Vagina (tissue), 2 donors: ENCODE measurements at regions not wholly inside any gene's neighbourhood (a gene's known extent, or its start where the extent isn't known, plus 50 kb on each side); places are given as distances from the start of the nearest gene placed in this dataset.

Experiments used
- DNase-seq, 2 donors: peaks; one replicate each; pipeline ENCODE4 v3.0.0-alpha.2; 2017; ENCODE audit errors: extremely low spot score in 2 of 2
- H3K27ac ChIP-seq: fragments of 200-600 bp; sonication (generic); one replicate; pipeline ENCODE4 v1.5.1; 2019
- H3K27me3 ChIP-seq: fragments of 200-600 bp; sonication (generic); one replicate; pipeline ENCODE4 v1.5.1; 2019
- H3K36me3 ChIP-seq, 2 donors: fragments of 200-600 bp; sonication (generic); one replicate each; pipeline ENCODE4 v1.5.1; 2017 to 2019
- H3K4me1 ChIP-seq: fragments of 200-600 bp; sonication (generic); one replicate; pipeline ENCODE4 v1.5.1; 2019
- H3K4me3 ChIP-seq, 2 donors: fragments of 200-600 bp; sonication (generic); 1 replicate in 1 of 2; 2 replicates in 1 of 2; pipeline ENCODE4 v1.5.1; 2016 to 2019
- H3K9me3 ChIP-seq: fragments of 200-600 bp; sonication (generic); one replicate; pipeline ENCODE4 v1.5.1; 2019
- CTCF ChIP-seq, 3 experiments: fragments of 450-650 bp in 2 of 3; fragments of 200-600 bp in 1 of 3; sonication (generic) in 1 of 3; IDR thresholded peaks; one replicate each; pipeline ENCODE4 v1.5.1; 2017 to 2019; ENCODE audit warnings: antibody characterized with exemption in 3 of 3, mild to moderate bottlenecking in 2 of 3, moderate library complexity in 2 of 3
- POLR2A ChIP-seq, 2 donors: fragments of 450-650 bp; IDR thresholded peaks; one replicate each; pipeline ENCODE4 v1.6.1; 2017; ENCODE audit warnings: antibody characterized with exemption in 2 of 2, mild to moderate bottlenecking in 2 of 2, moderate library complexity in 2 of 2
- POLR2AphosphoS5 ChIP-seq, 2 donors: sonication (generic); formaldehyde crosslinking; IDR thresholded peaks; one replicate each; pipeline ENCODE4 v1.9.0; 2017; ENCODE audit warnings: antibody characterized with exemption in 2 of 2, mild to moderate bottlenecking in 2 of 2, low read depth in 1 of 2; ENCODE audit not compliant: insufficient read depth in 1 of 2
- intact Hi-C: fragments of 100-400 bp; cut with DNase I; formaldehyde crosslinking; loops from one replicate; pipeline ENCODE4 v1.15.1; 2023

GRCh38 chr3:164890061-164890460 lies 188.2 kb downstream of the SI start:
- TF ChIP-seq POLR2AphosphoS5 (IDR thresholded peaks at IDR 0.05; ENCODE audit: insufficient read depth in 1 of 2, low read depth in 1 of 2) (no peak), CTCF (IDR thresholded peaks at IDR 0.05) (no peak), POLR2A (IDR thresholded peaks at IDR 0.05) (no peak)
- H3K36me3 ChIP-seq = no peaks in the 10 kb centered on the region
- H3K4me3 ChIP-seq = no peak overlapping the region
- DNase-seq = no peak
- H3K27ac ChIP-seq = no peak overlapping the region
- no peaks in the 10 kb centered on the region for H3K4me1 ChIP-seq
- H3K27me3 ChIP-seq = no peaks in the 10 kb centered on the region
- H3K9me3 ChIP-seq = no peaks in the 10 kb centered on the region
- intact Hi-C loops = no loop called here

GRCh38 chr3:164883171-164883570 lies 195.1 kb downstream of the SI start:
- Histone ChIP-seq H3K36me3 (no peaks in the 10 kb centered on the region), H3K27ac (no peak overlapping the region), H3K4me1 (no peaks in the 10 kb centered on the region), H3K9me3 (no peaks in the 10 kb centered on the region), H3K27me3 (no peaks in the 10 kb centered on the region), H3K4me3 (no peak overlapping the region)
- intact Hi-C loops = no loop called here
- TF ChIP-seq CTCF (IDR thresholded peaks at IDR 0.05) (no peak), POLR2A (IDR thresholded peaks at IDR 0.05) (no peak), POLR2AphosphoS5 (IDR thresholded peaks at IDR 0.05; ENCODE audit: insufficient read depth in 1 of 2, low read depth in 1 of 2) (no peak)
- no peak for DNase-seq

GRCh38 chr3:164879201-164879600 lies 199.1 kb downstream of the SI start:
- H3K36me3 ChIP-seq = no peaks in the 10 kb centered on the region
- intact Hi-C loops = no loop called here
- no peaks in the 10 kb centered on the region for H3K4me1 ChIP-seq
- no peaks in the 10 kb centered on the region for H3K27me3 ChIP-seq
- no peak for DNase-seq
- no peak for TF ChIP-seq POLR2A (IDR thresholded peaks at IDR 0.05)
- H3K27ac ChIP-seq = no peak overlapping the region
- no peak overlapping the region for H3K4me3 ChIP-seq
- no peaks in the 10 kb centered on the region for H3K9me3 ChIP-seq

- Histone ChIP-seq H3K9me3 (no peaks in the 10 kb centered on the region), H3K36me3 (no peaks in the 10 kb centered on the region), H3K4me1 (no peaks in the 10 kb centered on the region), H3K27me3 (no peaks in the 10 kb centered on the region), H3K4me3 (no peak overlapping the region), H3K27ac (no peak overlapping the region)
- intact Hi-C loops = no loop called here
- DNase-seq = no peak
- TF ChIP-seq CTCF (IDR thresholded peaks at IDR 0.05) (no peak), POLR2A (IDR thresholded peaks at IDR 0.05) (no peak), POLR2AphosphoS5 (IDR thresholded peaks at IDR 0.05; ENCODE audit: insufficient read depth in 1 of 2, low read depth in 1 of 2) (no peak)
These were observed 213.8 kb downstream of the SI start for GRCh38 chr3:164864454-164864853.

- no peaks in the 10 kb centered on the region for H3K27me3 ChIP-seq
- intact Hi-C loops = no loop called here
These were observed 225.4 kb downstream of the SI start for GRCh38 chr3:164852866-164853265.

More at GRCh38 chr3:164852866-164853265, 225.4 kb downstream of the SI start:
- Histone ChIP-seq H3K36me3 (no peaks in the 10 kb centered on the region), H3K4me3 (no peak overlapping the region), H3K27ac (no peak overlapping the region), H3K9me3 (no peaks in the 10 kb centered on the region), H3K4me1 (no peaks in the 10 kb centered on the region)
- TF ChIP-seq CTCF (IDR thresholded peaks at IDR 0.05) = no peak
- no peak for TF ChIP-seq POLR2AphosphoS5 (IDR thresholded peaks at IDR 0.05; ENCODE audit: insufficient read depth in 1 of 2, low read depth in 1 of 2)
- TF ChIP-seq POLR2A (IDR thresholded peaks at IDR 0.05) = no peak
- no peak for DNase-seq
